ENCODE measurements at regions not wholly inside any gene's neighbourhood (a gene's known extent, or its start where the extent isn't known, plus 50 kb on each side); places are given as distances from the start of the nearest gene placed in this dataset.

DNA sequence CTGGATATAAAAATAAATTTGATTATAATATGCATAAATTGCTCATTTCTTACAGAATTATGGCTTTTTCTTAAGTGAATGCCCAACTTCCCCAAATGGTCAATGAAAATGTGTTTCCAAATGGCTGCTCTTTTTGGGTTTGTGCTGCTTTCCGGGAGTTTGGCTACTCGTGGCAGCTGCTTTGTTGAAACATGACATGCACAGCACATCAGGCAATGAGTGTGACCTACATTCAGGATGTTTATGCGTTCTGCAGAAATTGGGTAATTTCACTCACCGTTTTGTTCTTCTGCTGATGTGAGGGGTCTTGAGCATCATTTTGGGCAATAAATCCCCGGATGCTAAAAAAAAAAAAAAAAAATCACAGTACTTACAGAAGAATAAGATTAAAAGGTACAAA is 825.0 kb upstream of the KLHL29 start:
- Histone ChIP-seq H3K27ac (ENCODE audit: extremely low read depth, low read depth, low read length) (no peak overlapping the region), H3K4me1 (ENCODE audit: control insufficient read depth, insufficient read depth, low read length) (no peaks in the 10 kb centered on the region), H3K4me3 (ENCODE audit: low read depth, low read length) (no peak overlapping the region), H3K9me3 (ENCODE audit: control insufficient read depth, insufficient read depth, low read depth, low read length) (no peaks in the 10 kb centered on the region), H3K36me3 (ENCODE audit: control insufficient read depth in 2 of 2, insufficient read depth in 1 of 2, low read length in 2 of 2) (no peaks in the 10 kb centered on the region)
- TF ChIP-seq, protein P1, sequence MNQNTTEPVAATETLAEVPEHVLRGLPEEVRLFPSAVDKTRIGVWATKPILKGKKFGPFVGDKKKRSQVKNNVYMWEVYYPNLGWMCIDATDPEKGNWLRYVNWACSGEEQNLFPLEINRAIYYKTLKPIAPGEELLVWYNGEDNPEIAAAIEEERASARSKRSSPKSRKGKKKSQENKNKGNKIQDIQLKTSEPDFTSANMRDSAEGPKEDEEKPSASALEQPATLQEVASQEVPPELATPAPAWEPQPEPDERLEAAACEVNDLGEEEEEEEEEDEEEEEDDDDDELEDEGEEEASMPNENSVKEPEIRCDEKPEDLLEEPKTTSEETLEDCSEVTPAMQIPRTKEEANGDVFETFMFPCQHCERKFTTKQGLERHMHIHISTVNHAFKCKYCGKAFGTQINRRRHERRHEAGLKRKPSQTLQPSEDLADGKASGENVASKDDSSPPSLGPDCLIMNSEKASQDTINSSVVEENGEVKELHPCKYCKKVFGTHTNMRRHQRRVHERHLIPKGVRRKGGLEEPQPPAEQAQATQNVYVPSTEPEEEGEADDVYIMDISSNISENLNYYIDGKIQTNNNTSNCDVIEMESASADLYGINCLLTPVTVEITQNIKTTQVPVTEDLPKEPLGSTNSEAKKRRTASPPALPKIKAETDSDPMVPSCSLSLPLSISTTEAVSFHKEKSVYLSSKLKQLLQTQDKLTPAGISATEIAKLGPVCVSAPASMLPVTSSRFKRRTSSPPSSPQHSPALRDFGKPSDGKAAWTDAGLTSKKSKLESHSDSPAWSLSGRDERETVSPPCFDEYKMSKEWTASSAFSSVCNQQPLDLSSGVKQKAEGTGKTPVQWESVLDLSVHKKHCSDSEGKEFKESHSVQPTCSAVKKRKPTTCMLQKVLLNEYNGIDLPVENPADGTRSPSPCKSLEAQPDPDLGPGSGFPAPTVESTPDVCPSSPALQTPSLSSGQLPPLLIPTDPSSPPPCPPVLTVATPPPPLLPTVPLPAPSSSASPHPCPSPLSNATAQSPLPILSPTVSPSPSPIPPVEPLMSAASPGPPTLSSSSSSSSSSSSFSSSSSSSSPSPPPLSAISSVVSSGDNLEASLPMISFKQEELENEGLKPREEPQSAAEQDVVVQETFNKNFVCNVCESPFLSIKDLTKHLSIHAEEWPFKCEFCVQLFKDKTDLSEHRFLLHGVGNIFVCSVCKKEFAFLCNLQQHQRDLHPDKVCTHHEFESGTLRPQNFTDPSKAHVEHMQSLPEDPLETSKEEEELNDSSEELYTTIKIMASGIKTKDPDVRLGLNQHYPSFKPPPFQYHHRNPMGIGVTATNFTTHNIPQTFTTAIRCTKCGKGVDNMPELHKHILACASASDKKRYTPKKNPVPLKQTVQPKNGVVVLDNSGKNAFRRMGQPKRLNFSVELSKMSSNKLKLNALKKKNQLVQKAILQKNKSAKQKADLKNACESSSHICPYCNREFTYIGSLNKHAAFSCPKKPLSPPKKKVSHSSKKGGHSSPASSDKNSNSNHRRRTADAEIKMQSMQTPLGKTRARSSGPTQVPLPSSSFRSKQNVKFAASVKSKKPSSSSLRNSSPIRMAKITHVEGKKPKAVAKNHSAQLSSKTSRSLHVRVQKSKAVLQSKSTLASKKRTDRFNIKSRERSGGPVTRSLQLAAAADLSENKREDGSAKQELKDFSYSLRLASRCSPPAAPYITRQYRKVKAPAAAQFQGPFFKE (tag by site-specific recombination; IDR thresholded peaks at IDR 0.05; ENCODE audit: borderline replicate concordance): no peak
- no peak for TF ChIP-seq HOXC10 (CRISPR knock-in tag; IDR thresholded peaks at IDR 0.05)
- TF ChIP-seq, protein P2, sequence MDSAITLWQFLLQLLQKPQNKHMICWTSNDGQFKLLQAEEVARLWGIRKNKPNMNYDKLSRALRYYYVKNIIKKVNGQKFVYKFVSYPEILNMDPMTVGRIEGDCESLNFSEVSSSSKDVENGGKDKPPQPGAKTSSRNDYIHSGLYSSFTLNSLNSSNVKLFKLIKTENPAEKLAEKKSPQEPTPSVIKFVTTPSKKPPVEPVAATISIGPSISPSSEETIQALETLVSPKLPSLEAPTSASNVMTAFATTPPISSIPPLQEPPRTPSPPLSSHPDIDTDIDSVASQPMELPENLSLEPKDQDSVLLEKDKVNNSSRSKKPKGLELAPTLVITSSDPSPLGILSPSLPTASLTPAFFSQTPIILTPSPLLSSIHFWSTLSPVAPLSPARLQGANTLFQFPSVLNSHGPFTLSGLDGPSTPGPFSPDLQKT (IDR thresholded peaks at IDR 0.05; ENCODE audit: borderline replicate concordance, low read depth, low read length): no peak
- TF ChIP-seq YY1 (tag by site-specific recombination; IDR thresholded peaks at IDR 0.05): no peak
- no peak for TF ChIP-seq KLF9 (tag by site-specific recombination; IDR thresholded peaks at IDR 0.05; ENCODE audit: low read depth)
- TF ChIP-seq ZSCAN23 (tag by site-specific recombination; IDR thresholded peaks at IDR 0.05): no peak
- no peak for TF ChIP-seq ZNF223 (tag by site-specific recombination; IDR thresholded peaks at IDR 0.05)
- TF ChIP-seq ZSCAN30 (tag by site-specific recombination; IDR thresholded peaks at IDR 0.05): no peak
- no peak for TF ChIP-seq ZNF707 (tag by site-specific recombination; IDR thresholded peaks at IDR 0.05)
- TF ChIP-seq ZXDB (tag by site-specific recombination; IDR thresholded peaks at IDR 0.05): no peak
- CTCF ChIA-PET: interaction anchor here (0.7 kb wide), 1 partner anchor 730 kb away, joined by 5 read pairs; no protein-coding TSS in a partner anchor
- POLR2A ChIA-PET: no interaction called here

DNA sequence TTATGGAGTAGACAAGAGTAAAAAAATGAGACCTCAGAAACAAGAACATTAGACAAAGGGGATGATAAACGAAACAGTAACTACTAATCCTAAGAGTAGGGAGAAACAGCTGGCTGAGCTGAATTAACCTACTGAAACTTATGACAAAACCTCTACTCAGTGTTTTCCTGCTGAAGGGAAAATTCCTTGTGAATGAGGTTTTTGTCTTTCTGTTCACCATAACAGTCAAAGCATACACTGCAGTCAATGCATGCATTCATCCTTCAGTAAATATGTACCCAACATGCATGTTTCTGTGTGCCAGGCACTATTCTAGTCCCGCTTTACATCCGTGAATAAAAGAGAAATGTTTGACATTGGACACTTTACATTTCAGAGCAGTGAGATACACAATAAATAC is 805.6 kb upstream of the KLHL29 start:
- CTCF ChIA-PET: no interaction called here
- no peaks in the 10 kb centered on the region for H3K4me1 ChIP-seq (ENCODE audit: control insufficient read depth, insufficient read depth, low read length)
- no peak overlapping the region for H3K4me3 ChIP-seq (ENCODE audit: low read depth, low read length)
- H3K36me3 ChIP-seq (ENCODE audit: control insufficient read depth in 2 of 2, insufficient read depth in 1 of 2, low read length in 2 of 2): no peaks in the 10 kb centered on the region
- TF ChIP-seq ZNF138 (tag by site-specific recombination; IDR thresholded peaks at IDR 0.05; ENCODE audit: borderline replicate concordance) (no peak), ZNF416 (tag by site-specific recombination; IDR thresholded peaks at IDR 0.05) (no peak), ZXDB (tag by site-specific recombination; IDR thresholded peaks at IDR 0.05) (no peak), ZNF266 (tag by site-specific recombination; IDR thresholded peaks at IDR 0.05; ENCODE audit: low read depth) (no peak), ZNF433 (tag by site-specific recombination; IDR thresholded peaks at IDR 0.05; ENCODE audit: low read depth) (no peak), ZNF76 (tag by site-specific recombination; IDR thresholded peaks at IDR 0.05; ENCODE audit: borderline replicate concordance, low read depth) (no peak), ZNF707 (tag by site-specific recombination; IDR thresholded peaks at IDR 0.05) (no peak)
- TF ChIP-seq, protein P3, sequence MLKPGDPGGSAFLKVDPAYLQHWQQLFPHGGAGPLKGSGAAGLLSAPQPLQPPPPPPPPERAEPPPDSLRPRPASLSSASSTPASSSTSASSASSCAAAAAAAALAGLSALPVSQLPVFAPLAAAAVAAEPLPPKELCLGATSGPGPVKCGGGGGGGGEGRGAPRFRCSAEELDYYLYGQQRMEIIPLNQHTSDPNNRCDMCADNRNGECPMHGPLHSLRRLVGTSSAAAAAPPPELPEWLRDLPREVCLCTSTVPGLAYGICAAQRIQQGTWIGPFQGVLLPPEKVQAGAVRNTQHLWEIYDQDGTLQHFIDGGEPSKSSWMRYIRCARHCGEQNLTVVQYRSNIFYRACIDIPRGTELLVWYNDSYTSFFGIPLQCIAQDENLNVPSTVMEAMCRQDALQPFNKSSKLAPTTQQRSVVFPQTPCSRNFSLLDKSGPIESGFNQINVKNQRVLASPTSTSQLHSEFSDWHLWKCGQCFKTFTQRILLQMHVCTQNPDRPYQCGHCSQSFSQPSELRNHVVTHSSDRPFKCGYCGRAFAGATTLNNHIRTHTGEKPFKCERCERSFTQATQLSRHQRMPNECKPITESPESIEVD (tag by site-specific recombination; IDR thresholded peaks at IDR 0.05): no peak
- TF ChIP-seq, protein P4, sequence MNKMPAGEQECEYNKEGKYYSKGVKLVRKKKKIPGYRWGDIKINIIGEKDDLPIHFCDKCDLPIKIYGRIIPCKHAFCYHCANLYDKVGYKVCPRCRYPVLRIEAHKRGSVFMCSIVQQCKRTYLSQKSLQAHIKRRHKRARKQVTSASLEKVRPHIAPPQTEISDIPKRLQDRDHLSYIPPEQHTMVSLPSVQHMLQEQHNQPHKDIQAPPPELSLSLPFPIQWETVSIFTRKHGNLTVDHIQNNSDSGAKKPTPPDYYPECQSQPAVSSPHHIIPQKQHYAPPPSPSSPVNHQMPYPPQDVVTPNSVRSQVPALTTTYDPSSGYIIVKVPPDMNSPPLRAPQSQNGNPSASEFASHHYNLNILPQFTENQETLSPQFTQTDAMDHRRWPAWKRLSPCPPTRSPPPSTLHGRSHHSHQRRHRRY (tag by site-specific recombination; IDR thresholded peaks at IDR 0.05): no peak
- TF ChIP-seq, protein P5, sequence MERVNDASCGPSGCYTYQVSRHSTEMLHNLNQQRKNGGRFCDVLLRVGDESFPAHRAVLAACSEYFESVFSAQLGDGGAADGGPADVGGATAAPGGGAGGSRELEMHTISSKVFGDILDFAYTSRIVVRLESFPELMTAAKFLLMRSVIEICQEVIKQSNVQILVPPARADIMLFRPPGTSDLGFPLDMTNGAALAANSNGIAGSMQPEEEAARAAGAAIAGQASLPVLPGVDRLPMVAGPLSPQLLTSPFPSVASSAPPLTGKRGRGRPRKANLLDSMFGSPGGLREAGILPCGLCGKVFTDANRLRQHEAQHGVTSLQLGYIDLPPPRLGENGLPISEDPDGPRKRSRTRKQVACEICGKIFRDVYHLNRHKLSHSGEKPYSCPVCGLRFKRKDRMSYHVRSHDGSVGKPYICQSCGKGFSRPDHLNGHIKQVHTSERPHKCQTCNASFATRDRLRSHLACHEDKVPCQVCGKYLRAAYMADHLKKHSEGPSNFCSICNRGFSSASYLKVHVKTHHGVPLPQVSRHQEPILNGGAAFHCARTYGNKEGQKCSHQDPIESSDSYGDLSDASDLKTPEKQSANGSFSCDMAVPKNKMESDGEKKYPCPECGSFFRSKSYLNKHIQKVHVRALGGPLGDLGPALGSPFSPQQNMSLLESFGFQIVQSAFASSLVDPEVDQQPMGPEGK (tag by site-specific recombination; IDR thresholded peaks at IDR 0.05): no peak
- POLR2A ChIA-PET: no interaction called here
- H3K9me3 ChIP-seq (ENCODE audit: control insufficient read depth, insufficient read depth, low read depth, low read length): no peaks in the 10 kb centered on the region
- no peak overlapping the region for H3K27ac ChIP-seq (ENCODE audit: extremely low read depth, low read depth, low read length)

Data from HEK293 (cell line).